Smooth muscle cell (in vitro differentiated cells): ENCODE measurements at regions not wholly inside any gene's neighbourhood (a gene's known extent, or its start where the extent isn't known, plus 50 kb on each side); places are given as distances from the start of the nearest gene placed in this dataset.

ENCODE experiments used
- DNase-seq: peaks from one replicate; lab custom pipeline; 2025; ENCODE audit not compliant: unreplicated experiment; lab: John Stamatoyannopoulos, UW
- H2AFZ ChIP-seq: fragments of 200-600 bp; sonication (generic); 2 replicates; pipeline ENCODE4 v1.6.0; 2016; ENCODE audit warnings: antibody characterized with exemption, low read depth, mild to moderate bottlenecking
- H3F3A ChIP-seq: fragments of 200-600 bp; sonication (generic); 2 replicates; pipeline ENCODE4 v1.6.0; 2017; ENCODE audit warnings: antibody characterized with exemption, low read depth
- H3K27ac ChIP-seq: fragments of 200-600 bp; sonication (generic); 2 replicates; pipeline ENCODE4 v1.5.1; 2016; ENCODE audit warnings: low read depth, mild to moderate bottlenecking
- H3K27me3 ChIP-seq: fragments of 200-600 bp; sonication (generic); 2 replicates; pipeline ENCODE4 v1.6.1; 2016; ENCODE audit warnings: low read depth, mild to moderate bottlenecking
- H3K36me3 ChIP-seq: fragments of 200-600 bp; sonication (generic); 2 replicates; pipeline ENCODE4 v1.5.1; 2016; ENCODE audit warnings: low read depth
- H3K4me1 ChIP-seq: fragments of 200-600 bp; sonication (generic); 2 replicates; pipeline ENCODE4 v1.5.1; 2016; ENCODE audit warnings: low read depth
- H3K4me2 ChIP-seq: fragments of 200-600 bp; sonication (generic); 2 replicates; pipeline ENCODE4 v1.6.0; 2016; ENCODE audit warnings: mild to moderate bottlenecking
- H3K4me3 ChIP-seq: fragments of 200-600 bp; sonication (generic); 2 replicates; pipeline ENCODE4 v1.5.1; 2016; ENCODE audit warnings: mild to moderate bottlenecking
- H3K79me2 ChIP-seq: fragments of 200-600 bp; sonication (generic); 2 replicates; pipeline ENCODE4 v1.6.0; 2016; ENCODE audit warnings: low read depth, mild to moderate bottlenecking
- H3K9ac ChIP-seq: fragments of 200-600 bp; sonication (generic); 2 replicates; pipeline ENCODE4 v1.6.0; 2016; ENCODE audit warnings: low read depth
- H3K9me3 ChIP-seq: fragments of 200-600 bp; sonication (generic); replicated peaks from 2 replicates; pipeline ENCODE4 v1.5.1; 2016; ENCODE audit warnings: low read depth
- H4K20me1 ChIP-seq: fragments of 200-600 bp; sonication (generic); 2 replicates; pipeline ENCODE4 v1.6.0; 2016; ENCODE audit warnings: low read depth
- CTCF ChIP-seq: fragments of 200-600 bp; sonication (generic); IDR thresholded peaks from 2 replicates; pipeline ENCODE4 v1.5.1; 2017; ENCODE audit warnings: borderline replicate concordance, mild to moderate bottlenecking, antibody characterized with exemption; ENCODE audit not compliant: insufficient read depth, poor library complexity, severe bottlenecking
- WGBS: methylation state at CpG from one replicate; pipeline ENCODE4 v1.1.7; 2016; ENCODE audit warnings: low lambda C conversion rate; 5-methylcytosine and 5-hydroxymethylcytosine counted together

GRCh38 chr9:28007097-28007817, 434.0 kb upstream of the C9orf72 start:
- Histone ChIP-seq H3K79me2 (no peaks in the 10 kb centered on the region), H3K4me1 (no peaks in the 10 kb centered on the region), H4K20me1 (no peaks in the 10 kb centered on the region), H3F3A (no peaks in the 10 kb centered on the region), H2AFZ (no peak overlapping the region), H3K9me3 (no peaks in the 10 kb centered on the region), H3K9ac (no peak overlapping the region), H3K27me3 (no peaks in the 10 kb centered on the region), H3K4me3 (no peak overlapping the region), H3K27ac (no peak overlapping the region), H3K4me2 (no peak overlapping the region), H3K36me3 (no peaks in the 10 kb centered on the region)
- WGBS: 78% methylated on average over 7 of the region's 7 CpGs
- DNase-seq: no peak
- TF ChIP-seq CTCF: no peak

GRCh38 chr9:28014212-28014611, 440.9 kb upstream of the C9orf72 start:
- Histone ChIP-seq H3K4me3 (no peak overlapping the region), H3F3A (no peaks in the 10 kb centered on the region), H3K36me3 (no peaks in the 10 kb centered on the region), H4K20me1 (no peaks in the 10 kb centered on the region), H3K9me3 (no peaks in the 10 kb centered on the region), H3K4me1 (peaks cover 7% of the 10 kb centered on the region), H2AFZ (no peak overlapping the region), H3K27ac (no peak overlapping the region), H3K27me3 (no peaks in the 10 kb centered on the region), H3K79me2 (no peaks in the 10 kb centered on the region), H3K4me2 (no peak overlapping the region), H3K9ac (no peak overlapping the region)
- no peak for DNase-seq
- no peak for TF ChIP-seq CTCF

- H3K9me3 ChIP-seq: no peaks in the 10 kb centered on the region
- TF ChIP-seq CTCF: no peak
- H3K79me2 ChIP-seq: no peaks in the 10 kb centered on the region
- no peak overlapping the region for H3K4me2 ChIP-seq
- no peak overlapping the region for H3K9ac ChIP-seq
- no peaks in the 10 kb centered on the region for H3F3A ChIP-seq
- peaks cover 5% of the 10 kb centered on the region for H3K4me1 ChIP-seq
- no peaks in the 10 kb centered on the region for H4K20me1 ChIP-seq
- H3K4me3 ChIP-seq: no peak overlapping the region
- no peak overlapping the region for H3K27ac ChIP-seq
- H2AFZ ChIP-seq: no peak overlapping the region
- WGBS: 92% methylated on average over 6 of the region's 6 CpGs
- no peak for DNase-seq
- no peaks in the 10 kb centered on the region for H3K36me3 ChIP-seq
- H3K27me3 ChIP-seq: no peaks in the 10 kb centered on the region
Measured at GRCh38 chr9:28024676-28025075, 451.4 kb upstream of the C9orf72 start.

- H3K4me2 ChIP-seq: no peak overlapping the region
- no peaks in the 10 kb centered on the region for H3K4me1 ChIP-seq
- no peak overlapping the region for H3K27ac ChIP-seq
- no peak for TF ChIP-seq CTCF
- no peak for DNase-seq
- H3K9ac ChIP-seq: no peak overlapping the region
- no peaks in the 10 kb centered on the region for H3K79me2 ChIP-seq
- WGBS: 95% methylated on average over 2 of the region's 2 CpGs
- no peak overlapping the region for H3K4me3 ChIP-seq
- H3F3A ChIP-seq: no peaks in the 10 kb centered on the region
- no peaks in the 10 kb centered on the region for H3K36me3 ChIP-seq
- H3K27me3 ChIP-seq: no peaks in the 10 kb centered on the region
- no peaks in the 10 kb centered on the region for H3K9me3 ChIP-seq
- no peaks in the 10 kb centered on the region for H4K20me1 ChIP-seq
- no peak overlapping the region for H2AFZ ChIP-seq
Measured at GRCh38 chr9:28025186-28025585, 451.9 kb upstream of the C9orf72 start.
